ENCODE measurements at regions not wholly inside any gene's neighbourhood (a gene's known extent, or its start where the extent isn't known, plus 50 kb on each side); places are given as distances from the start of the nearest gene placed in this dataset.

GRCh38 chrX:20670611-20671010 lies 403.9 kb upstream of the RPS6KA3 start:
- TF ChIP-seq, protein P1, sequence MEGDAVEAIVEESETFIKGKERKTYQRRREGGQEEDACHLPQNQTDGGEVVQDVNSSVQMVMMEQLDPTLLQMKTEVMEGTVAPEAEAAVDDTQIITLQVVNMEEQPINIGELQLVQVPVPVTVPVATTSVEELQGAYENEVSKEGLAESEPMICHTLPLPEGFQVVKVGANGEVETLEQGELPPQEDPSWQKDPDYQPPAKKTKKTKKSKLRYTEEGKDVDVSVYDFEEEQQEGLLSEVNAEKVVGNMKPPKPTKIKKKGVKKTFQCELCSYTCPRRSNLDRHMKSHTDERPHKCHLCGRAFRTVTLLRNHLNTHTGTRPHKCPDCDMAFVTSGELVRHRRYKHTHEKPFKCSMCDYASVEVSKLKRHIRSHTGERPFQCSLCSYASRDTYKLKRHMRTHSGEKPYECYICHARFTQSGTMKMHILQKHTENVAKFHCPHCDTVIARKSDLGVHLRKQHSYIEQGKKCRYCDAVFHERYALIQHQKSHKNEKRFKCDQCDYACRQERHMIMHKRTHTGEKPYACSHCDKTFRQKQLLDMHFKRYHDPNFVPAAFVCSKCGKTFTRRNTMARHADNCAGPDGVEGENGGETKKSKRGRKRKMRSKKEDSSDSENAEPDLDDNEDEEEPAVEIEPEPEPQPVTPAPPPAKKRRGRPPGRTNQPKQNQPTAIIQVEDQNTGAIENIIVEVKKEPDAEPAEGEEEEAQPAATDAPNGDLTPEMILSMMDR (IDR thresholded peaks at IDR 0.05; ENCODE audit: insufficient read depth, low read depth, low read length) = no peak
- TF ChIP-seq EZH2 (IDR thresholded peaks at IDR 0.05; ENCODE audit: insufficient read depth, low read length) = no peak

All from astrocyte (in vitro differentiated cells and primary cell).